ENCODE measurements at regions not wholly inside any gene's neighbourhood (a gene's known extent, or its start where the extent isn't known, plus 50 kb on each side); places are given as distances from the start of the nearest gene placed in this dataset.

DNA sequence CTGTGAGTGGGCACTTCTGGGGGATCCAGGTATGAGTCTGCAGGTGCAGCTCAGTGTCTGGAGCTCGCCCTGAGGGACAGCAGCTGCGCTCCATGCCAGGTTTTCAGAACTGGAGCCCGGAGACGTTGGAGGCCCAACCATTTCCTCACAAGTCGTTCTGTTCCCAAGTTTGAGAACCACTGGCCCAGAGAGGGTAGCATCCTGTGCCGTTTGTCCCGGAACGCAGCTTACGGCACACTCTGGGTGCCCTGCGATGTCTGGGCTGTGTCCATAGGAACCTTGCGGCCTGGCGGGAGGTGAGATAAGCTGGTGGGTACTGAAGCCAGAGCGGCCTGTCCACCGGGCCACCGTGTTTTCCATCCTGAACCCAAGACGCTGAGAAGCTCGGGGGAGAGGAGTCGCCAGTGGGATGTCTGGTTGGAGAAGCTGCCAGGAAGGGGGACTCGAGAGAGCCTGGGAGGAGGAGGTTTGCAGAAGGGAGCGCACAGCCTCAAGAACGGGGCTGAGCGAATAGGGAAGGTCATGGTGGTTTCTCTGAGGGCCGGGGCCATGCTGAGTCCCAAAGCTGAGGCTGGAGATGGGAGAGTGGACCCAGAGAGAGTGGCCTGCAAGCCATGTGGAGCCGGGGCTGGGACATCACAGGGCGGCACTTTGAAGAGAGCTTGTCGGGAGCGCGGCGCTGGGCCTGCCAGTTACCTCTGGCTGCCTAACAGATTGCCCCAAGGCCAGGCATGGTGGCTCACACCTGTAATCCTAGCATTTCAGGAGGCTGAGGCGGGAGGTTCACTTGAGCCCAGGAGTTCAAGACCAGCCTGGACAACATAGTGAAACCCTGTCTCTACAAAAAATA lies 211.0 kb upstream of the GSE1 start:
- DNase-seq (ENCODE audit: low read depth in 3 of 3): no peak

DNA sequence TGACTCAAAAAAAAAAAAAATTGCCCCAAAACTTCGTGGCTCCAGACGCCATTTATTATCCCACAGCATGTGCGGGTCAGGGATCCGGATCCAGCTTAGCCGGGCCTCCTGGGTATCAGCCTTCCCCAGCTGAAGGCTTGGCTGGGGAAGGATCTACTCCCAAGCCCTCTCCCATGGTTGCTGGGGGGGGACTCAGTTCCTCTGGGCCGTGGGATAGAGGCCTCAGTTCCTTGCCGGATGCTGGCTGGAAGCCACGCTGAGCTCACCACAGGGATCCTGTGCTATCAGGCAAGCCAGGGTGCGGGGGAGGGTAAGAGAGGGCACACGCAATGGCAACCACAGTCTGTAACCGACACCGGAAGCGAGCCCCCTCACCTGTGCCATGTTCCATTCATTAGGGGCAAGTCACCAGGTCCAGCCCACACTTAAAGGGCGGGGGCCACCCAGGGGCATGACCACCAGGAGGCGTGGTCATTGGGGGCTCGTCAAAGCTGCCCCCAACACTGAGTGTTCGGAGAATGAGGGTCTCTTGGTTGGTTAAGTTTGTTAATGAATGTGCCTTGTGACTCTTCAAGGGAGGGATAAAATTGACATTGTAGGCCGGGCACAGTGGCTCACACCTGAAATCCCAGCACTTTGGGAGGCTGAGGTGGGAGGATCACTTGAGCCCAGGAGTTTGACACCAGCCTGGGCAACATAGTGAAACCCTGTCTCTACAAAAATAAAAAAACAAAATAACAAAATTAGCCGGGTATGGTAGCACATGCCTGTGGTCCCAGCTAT lies 210.0 kb upstream of the GSE1 start:
- no peak for DNase-seq (ENCODE audit: low read depth in 3 of 3)

DNA sequence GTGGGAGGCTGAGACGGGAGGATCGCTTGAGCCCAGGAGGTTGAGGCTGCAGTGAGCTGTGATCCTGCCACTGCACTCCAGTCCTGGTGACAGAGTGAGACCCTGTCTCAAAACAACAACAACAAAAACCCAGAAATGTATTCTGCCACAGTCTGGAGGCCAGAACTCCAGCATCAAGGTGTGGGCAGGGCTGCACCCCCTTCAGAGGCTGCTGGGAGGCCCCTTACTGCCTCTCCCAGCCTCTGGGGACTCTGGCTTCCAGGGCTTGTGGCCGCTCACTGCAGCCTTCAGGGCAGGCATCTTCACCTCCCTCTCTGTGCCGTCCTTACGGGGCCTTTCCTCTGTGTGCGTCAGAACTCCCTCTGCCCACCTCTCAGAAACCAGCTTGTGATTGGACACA lies 209.4 kb upstream of the GSE1 start:
- DNase-seq (ENCODE audit: low read depth in 3 of 3): no peak

DNA sequence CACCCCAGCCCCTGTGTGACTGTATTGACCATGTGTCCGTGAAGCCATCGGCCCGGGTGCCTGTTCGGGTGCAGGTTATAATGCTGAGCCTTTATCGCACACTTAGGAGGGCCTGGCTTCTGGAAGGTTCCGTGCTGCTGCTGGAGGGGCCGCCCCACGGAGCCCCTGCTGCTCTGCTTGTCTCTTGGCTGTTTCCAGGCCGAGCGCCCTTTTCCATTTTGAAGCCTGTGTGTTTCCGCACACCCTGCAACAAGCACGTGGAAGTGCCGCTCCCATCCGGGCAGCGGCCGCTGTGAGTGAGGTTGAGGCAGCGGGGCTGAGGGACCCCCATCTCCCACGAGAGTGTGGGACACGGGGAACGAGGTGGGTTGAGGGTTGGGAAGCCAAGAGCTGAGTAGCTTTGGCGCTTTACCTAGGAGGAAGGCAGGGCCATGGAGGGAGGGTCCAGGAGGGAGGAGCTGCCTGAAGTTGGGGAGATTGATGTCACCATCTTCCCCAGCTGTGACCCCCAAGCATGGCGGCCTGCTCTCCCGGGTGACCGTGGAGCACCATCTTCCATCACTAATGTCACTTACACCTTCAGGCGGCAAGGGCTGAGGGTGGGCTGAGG lies 200.1 kb upstream of the GSE1 start:
- no peak for DNase-seq (ENCODE audit: low read depth in 3 of 3)

DNA sequence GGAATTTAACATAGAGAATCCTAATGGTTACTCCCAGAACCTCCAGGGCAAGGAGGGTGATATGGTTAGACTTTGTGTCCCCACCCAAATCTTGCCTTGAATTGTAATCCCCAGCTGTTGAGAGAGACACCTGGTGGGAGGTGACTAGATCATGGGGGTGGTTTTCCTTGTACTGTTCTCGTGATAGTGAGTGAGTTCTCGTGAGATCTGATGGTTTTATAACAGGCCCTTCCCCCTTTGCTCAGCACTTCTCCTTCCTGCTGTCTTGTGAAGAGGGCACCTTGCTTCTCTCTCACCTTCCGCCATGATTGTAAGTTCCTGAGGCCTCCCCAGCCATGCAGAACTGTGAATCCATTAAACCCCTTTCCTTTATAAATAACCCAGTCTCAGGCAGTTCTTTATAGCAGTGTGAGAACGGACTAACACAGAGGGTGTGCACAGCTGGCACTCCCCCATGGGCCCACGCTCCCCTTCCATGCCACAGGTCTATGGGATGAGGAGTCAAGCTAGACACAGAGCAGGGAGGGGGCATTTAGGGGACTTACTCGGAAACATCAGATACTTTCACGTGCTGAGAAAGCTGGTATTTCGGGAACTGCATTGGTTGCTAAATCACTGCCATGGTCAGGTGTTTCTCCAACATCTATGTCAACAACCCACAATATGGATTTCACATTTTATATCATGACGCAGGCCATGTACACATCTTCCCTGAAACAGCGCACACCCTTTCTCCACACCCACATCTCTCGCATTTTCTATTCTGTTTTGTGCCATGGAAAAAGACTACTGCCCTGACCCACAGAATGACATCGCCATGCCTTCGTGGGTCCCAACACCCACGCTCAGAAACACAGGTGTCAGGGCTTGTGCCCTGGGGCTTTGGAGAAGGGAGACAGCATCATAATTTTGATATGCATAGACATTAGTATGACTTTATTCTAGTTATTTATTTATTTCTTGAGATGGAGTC lies 199.1 kb upstream of the GSE1 start:
- DNase-seq (ENCODE audit: low read depth in 3 of 3): no peak

DNA sequence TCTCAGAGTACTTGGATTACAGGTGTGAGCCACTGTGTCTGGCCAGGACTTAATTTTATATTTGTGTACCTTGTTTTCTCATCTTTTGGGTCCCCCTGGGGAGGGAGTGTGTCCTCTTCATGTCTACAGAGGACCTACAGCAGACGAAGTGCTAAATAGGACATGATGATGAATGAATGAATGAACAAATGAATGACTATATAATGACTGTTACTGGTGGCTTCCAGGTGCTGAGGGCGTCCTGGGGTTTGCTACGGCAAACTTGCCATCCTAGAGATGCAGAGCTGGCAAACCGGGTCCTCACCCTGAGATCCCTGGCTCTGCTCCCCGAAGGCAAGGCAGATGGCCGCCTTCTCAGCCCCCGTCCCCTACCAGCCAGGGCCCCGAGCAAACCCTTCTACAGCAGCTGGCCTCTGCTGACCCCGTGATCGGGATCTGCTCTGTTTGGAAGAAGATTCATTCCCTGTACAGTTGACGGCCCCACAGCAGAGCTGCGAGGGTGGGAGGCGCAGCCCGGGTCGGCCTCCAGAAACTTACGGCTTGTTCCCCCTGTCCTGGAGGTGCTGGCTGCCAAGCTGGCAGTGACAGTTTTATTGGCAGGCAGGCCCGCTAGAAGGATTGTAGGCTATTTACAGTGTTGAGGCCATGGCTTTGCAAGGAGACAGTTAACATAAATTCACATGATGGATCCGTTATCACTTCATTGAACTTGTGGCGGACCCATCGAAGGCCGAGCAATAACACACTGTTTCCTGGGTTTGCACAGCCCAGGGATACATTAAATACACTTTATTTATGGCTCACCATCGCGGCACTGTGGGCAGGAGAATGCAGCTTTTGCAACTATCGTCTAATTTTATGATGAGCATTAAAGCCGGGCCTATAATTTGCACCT lies 197.7 kb upstream of the GSE1 start:
- no peak for DNase-seq (ENCODE audit: low read depth in 3 of 3)

DNA sequence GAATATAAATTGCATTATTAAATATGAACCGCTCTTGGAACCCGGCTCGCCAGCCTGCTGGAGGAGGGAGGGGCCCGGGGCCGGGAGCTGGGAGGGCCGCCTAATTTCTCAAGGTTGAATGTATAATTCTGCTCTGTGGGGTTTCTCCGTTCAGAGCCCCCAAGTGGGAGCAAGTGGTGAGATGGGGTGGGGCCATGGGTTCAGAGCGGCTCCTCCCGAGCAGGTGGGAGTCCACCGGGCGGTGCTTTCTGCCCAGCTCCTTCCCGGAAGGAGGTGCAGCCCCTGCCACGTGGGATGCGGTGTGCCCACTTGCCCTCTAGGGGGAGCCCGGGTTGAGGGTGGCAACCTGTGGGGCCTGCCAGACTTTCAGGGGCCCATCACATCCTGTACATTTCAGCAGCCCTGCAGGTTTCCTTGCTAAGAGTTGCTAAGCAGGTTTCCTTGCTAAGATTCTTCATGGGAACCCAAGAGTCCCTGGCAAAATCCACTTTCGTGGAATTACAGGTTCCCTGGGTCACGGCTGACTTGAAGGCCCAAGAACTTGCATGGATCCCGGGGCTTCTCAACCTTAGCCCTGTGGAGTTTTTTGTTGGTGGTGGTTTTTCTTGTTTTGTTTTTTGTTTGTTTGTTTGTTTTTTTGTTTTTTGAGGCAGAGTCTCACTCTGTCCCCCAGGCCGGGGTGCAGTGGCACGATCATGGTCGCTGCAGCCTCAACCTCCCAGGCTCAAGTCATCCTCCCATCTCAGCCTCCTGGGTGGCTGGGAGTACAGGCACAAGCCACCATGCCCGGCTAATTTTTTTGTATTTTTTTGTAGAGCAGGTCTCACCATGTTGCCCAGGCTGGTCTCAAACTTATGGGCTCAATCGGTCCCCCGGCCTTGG lies 196.7 kb upstream of the GSE1 start:
- peak; percentile 51 to 70 (median 61) for DNase-seq (ENCODE audit: low read depth in 3 of 3)

DNA sequence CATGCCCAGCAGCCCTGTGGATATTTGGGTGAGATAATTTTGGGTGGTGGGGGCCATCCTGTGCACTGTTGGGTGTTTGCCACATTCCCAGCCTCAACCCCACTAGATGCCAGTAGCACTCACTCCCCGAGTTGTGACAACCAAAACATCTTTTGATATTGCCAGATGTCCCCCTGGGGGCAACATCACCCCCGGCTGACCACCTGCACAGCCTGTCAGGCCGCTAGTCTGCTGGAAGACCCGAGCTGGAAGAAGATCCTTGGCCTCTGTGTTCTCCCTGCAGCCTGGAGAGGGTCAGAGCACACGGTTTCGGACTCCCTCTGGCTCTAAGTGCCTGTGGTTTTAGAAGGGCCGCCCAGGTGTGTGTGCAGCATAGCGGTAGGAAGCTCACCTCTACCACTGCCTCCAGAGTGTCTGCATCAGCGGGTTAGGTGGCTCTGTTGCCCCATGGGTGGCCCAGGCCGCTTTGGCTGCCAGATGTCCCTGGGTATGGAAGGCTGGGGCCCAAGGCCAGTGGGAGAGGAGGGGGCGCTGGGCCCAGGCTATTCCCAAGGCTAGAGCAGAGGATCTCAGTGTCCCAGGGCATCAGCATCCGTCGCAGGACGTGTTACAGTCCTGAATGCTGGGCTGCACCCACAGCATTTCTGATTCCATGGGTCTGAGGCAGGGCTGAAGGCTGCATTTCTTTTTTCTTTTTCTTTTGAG lies 195.8 kb upstream of the GSE1 start:
- DNase-seq (ENCODE audit: low read depth in 3 of 3): no peak

DNA sequence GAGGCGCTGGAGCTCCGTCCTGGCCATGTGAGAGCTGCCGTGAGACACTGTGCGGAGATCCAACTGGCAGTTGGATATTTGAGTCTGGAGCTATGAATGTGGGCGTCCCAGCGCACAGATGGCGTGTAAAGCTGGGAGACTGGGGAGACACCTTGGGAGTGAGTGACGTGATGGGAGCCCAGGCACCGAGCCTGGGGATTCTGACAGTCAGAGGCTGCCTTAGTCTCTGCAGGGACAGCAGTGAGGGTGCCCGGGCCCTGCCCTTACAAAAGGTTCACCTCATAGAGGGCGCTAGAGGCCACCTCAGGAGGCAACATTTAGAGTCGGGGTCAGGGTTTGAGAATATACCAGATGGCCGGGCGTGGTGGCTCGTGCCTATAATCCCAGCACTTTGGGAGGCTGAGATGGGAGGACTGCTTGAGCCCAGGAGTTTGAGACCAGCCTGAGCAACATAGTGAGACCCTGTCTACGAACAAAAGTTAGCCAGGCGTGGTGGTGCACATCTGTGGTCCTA lies 194.1 kb upstream of the GSE1 start:
- no peak for DNase-seq (ENCODE audit: low read depth in 3 of 3)

DNA sequence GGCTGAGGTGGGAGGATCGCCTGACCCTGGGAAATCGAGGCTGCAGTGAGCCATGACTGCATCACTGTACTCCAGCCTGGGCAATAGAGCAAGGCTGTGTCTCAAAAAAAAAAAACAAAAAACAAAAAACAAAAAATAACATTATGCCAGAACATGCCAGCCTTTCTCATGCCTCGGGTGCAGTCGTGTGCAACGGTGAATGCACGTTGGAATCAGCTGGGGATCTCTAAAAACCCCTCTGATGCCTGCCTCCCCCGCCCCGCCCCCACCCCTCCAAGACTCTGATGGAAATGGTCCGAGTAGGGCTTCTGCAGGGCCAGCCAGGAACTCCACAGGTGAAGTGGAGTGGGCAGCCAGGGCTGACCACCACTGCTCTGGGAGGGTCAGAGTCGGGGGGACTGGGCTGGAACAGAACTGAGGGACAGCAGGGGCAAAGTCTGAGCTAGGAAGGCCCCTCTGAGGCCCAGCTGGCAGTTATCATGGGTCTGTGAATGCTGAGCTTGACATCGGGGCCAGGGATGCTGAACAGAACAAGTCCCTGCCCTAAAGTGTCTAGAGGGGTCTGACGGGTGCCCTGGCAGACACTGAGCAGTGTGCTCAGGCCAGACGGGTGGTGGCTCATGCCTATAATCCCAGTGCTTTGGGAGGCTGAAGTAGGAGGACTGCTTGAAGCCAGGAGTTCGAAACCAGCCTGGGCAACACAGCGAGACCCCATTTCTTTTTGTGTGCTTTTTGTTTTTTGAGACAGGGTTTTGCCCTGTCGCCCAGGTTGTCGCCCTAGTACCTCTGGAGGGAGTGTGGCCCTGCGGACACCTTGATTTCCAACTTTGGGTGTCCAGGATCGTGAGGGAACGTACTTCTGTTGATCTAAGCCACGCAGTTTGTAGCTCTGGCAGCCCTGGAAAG lies 193.4 kb upstream of the GSE1 start:
- DNase-seq (ENCODE audit: low read depth in 3 of 3): no peak

DNA sequence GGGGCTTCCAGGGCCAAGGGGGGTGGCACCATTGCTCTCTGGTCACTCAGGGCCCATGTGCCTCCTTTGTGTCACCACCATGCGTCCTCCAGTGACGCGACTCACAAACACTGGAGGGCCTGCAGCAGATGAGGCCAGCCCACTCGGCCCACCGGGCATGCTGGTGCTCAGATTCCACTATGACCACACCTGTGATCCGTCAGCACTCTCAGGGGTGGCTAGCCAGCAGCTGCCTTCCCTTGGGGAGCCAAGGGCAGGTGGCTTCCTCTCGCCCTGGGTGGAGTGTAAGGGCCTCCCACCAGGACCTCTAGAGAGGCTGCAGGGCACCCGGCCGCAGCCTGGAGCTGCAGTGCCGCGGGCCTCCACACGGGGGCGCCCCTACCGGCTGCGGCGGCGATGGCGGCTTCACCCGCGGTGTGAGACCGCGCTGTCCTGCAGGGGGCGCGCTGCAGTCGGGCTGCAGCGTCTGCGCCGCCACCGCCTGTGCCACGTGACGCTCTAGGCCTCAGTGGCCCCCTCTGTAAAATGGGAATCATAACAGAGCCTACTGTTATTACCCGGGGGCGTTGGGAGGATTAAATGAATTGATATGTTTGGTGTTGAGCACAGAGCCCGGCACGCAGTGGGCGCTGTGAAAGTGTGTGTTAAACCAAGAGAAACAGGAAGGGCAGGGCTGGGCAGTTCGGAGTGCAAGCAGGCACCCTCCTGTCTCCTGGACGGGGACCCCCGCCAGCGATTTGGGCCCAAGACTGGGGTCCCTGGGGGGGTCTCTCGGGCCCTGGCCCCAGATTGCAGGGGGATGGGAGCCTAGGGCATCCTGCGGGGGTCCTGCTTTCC lies 192.4 kb upstream of the GSE1 start:
- peak; percentile 57 to 74 (median 70) for DNase-seq (ENCODE audit: low read depth in 3 of 3)

DNA sequence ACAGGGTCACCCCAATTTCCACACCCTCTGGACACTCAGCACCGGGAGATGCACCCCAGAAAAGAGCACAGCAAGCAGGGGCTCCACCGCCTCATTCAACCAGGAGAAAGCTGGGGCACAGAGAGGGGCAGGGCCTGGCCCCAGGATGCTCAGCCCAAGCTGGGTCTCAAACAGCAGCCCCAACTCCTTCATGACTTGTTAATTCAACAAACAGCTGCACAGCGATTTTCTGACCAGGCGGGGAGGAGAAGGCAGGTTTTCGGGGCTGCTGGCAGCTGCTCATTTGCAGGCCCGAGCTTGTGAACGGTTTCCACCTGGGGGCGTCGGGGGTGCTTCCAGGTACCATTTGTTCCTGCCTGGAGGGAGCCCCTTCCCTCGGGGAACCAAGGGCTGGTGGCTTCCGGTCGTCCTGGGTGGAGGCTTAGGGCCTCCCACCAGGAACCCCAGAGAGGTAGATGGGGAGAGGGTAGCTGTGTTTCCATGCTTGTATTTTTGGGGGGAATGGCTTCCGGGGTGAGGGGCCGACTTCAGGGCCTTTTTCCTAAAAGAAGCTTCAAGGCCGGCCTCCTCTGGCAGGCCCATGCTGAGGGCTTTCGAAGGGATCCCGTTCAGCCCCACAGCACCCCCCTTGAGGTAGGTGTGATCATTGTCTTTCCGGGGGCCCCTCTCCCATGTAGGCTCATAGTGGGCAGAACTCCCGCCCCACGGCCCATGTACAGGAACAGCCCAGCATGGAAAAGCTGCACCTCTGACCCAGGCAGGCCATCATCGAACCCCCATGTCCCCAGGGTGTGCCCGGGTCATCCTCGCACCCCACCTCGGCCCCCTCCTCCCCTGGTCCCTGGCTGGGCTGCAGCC lies 191.6 kb upstream of the GSE1 start:
- DNase-seq (ENCODE audit: low read depth in 3 of 3): no peak

DNA sequence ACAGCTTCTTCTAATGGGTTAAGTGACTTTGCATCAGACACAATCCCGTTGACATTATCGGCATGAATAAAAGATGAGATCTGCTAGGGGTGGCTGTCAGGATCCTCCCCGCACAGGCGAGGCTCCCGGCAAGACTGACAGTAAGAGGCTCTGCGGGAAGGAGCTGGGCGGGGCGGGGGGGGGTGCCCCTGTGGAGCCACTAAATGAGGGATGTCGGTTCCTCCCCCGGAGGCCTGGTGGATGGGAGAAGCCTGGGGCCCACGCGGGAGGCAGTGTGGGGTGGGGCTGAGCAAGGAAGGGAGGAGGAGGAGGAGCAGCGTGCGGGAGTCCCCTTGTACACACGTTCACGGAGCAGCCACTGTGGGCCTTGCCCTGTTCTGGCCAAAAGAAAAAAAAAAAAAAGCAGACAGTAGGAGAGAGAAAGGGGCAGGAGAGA lies 190.9 kb upstream of the GSE1 start:
- DNase-seq (ENCODE audit: low read depth in 3 of 3): no peak

DNA sequence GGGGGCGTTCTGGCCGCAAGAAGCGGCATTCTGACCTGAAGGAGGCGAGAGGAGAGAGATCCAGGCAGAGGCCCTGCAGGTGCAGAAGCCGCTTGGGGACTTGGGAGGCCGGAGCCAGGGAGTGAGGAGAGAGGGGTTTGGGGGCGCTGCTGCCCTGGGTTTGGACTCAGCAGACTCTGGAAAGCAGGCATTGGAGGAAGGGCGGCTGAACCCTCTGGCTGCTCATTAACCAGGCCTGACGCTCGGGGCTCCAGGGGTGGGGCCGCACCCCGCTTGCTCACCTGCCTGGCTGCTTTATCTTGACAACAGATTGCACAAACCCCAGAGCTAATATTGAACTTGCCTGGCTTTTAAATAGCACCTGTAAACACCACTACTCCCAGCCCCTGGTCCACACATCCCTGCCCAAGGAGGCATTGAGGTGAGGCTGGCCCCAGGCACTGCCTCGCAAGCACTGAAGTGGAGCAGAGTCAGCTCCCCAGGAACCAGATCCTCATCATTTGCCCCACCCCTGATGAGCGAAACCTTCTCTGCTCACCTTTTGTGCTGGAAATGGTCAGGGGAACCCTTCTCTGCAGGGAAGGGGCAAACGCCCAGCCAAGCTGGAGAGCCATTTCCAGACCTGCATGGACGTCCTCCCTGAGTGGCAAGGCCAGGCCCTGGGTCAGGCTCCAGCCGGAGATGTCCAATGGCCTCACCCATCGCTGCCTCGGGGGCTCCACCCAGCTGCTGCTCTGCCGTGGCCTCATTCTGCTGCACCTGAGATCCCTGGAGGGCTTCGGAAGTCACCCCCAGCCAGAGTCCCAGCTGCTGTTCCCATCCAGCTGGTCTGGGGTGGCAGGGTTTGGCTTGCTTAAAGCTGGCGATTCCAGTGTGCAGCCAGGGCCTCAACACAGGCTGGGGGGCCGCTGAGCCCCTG lies 190.2 kb upstream of the GSE1 start:
- DNase-seq (ENCODE audit: low read depth in 3 of 3): no peak

DNA sequence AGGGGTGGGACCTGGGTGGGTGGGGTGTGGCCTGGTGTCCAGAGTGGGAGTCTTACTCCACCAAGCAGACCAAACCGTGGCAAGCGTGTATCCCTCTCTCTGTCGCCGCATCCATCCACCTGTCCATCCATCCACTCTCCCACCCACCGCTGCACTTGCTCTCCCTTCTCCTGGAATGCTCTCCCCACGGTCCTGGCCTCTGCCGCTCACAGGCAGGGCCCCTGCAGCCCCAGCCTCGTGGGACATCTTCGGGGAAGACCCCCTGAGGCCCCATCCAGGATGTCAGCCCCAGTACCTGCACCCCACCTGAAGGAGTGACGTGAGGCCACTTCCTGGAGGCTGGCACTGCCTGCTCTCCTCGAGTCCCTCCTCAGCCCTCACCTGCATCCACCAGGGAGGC lies 189.5 kb upstream of the GSE1 start:
- no peak for DNase-seq (ENCODE audit: low read depth in 3 of 3)

Measured in stimulated activated CD4-positive, alpha-beta T cell treated with anti-CD3 and anti-CD28 coated beads, TNF-alpha, amount 100 ng/mL, for 48 hours (primary cell).